HepG2 (cell line): ENCODE measurements at regions not wholly inside any gene's neighbourhood (a gene's known extent, or its start where the extent isn't known, plus 50 kb on each side); places are given as distances from the start of the nearest gene placed in this dataset.

Experiments used
- ATAC-seq: fragments of 200-7000 bp; cut with Tn5 transposase; 3 replicates; pipeline ENCODE4 v1.9.1; 2020; ENCODE audit warnings: mild to moderate bottlenecking, moderate library complexity
- BruUV-seq: library from RNA; stranded (reverse); fragments of 400-500 nt; replicated peaks from 2 replicates; lab custom pipeline; 2021; lab: Mats Ljungman, UMichigan
- CTCF ChIA-PET: fragments of 300-600 bp; formaldehyde crosslinking; extraction: SDS; loops from one replicate; lab custom pipeline; 2021; ENCODE audit warnings: low total read pairs, inconsistent platforms, low intra/inter-chr PET ratio; lab: Yijun Ruan, JAX
- POLR2A ChIA-PET: fragments of 350-600 bp; sonication (Branson Sonifier 250); formaldehyde crosslinking; loops from one replicate; lab custom pipeline; 2020; ENCODE audit warnings: antibody characterized with exemption, inconsistent platforms; lab: Yijun Ruan, JAX
- DNase-seq: peaks from one replicate; pipeline ENCODE4 v3.0.0-alpha.2; 2015; ENCODE audit warnings: low spot score
- FAIRE-seq: peaks from 3 replicates; lab custom pipeline; 2011; peaks lifted over from hg19 to GRCh38; lab: Jason Lieb, UNC
- H2AFZ ChIP-seq: one replicate; pipeline ENCODE4 v1.6.1; 2011; ENCODE audit warnings: low read length, inconsistent platforms
- H3K27ac ChIP-seq: fragments of 300-600 bp; 3 replicates; pipeline ENCODE4 v1.8.0; 2011; ENCODE audit warnings: mixed run types, mild to moderate bottlenecking, mixed read lengths, low read length, inconsistent platforms; ENCODE audit not compliant: insufficient read depth; ENCODE audit errors: extremely low read length
- H3K27me3 ChIP-seq, 2 experiments: fragments of 200-600 bp in 1 of 2; 2 replicates in 1 of 2; 3 replicates in 1 of 2; pipeline versions ENCODE4 v1.6.0 to v1.8.0; 2011; ENCODE audit warnings: low read length in 2 of 2, mild to moderate bottlenecking in 2 of 2, moderate library complexity in 2 of 2, inconsistent platforms in 1 of 2; ENCODE audit not compliant: insufficient read depth in 2 of 2, control insufficient read depth in 1 of 2
- H3K36me3 ChIP-seq, 2 experiments: fragments of 200-600 bp in 1 of 2; replicated peaks in 1 of 2; 2 replicates in 1 of 2; 3 replicates in 1 of 2; pipeline versions ENCODE4 v1.5.1 to v1.8.0; 2011; ENCODE audit warnings: low read length in 2 of 2, inconsistent platforms in 1 of 2; ENCODE audit not compliant: insufficient read depth in 2 of 2, control insufficient read depth in 1 of 2
- H3K4me1 ChIP-seq: 2 replicates; pipeline ENCODE4 v1.5.1; 2012; ENCODE audit warnings: low read length, inconsistent platforms; ENCODE audit not compliant: insufficient read depth
- H3K4me2 ChIP-seq: 2 replicates; pipeline ENCODE4 v1.6.0; 2011; ENCODE audit warnings: low read depth, low read length, inconsistent platforms
- H3K4me3 ChIP-seq, 3 experiments: fragments of 200-600 bp in 1 of 3; sonication (generic), shearing (Covaris generic) in 1 of 3; replicated peaks in 1 of 3; 2 replicates each; pipeline ENCODE4 v1.5.1; 2011 to 2016; ENCODE audit warnings: low read length in 3 of 3, inconsistent platforms in 2 of 3, low read depth in 2 of 3, mild to moderate bottlenecking in 2 of 3, control low read depth in 1 of 3, mixed read lengths in 1 of 3; ENCODE audit not compliant: insufficient read depth in 1 of 3
- H3K79me2 ChIP-seq: one replicate; pipeline ENCODE4 v1.6.1; 2011; ENCODE audit warnings: low read length, inconsistent platforms; ENCODE audit not compliant: insufficient read depth
- H3K9ac ChIP-seq: 2 replicates; pipeline ENCODE4 v1.6.0; 2011; ENCODE audit warnings: mild to moderate bottlenecking, low read depth, low read length, inconsistent platforms; ENCODE audit not compliant: insufficient read depth
- H3K9me3 ChIP-seq: 2 replicates; pipeline ENCODE4 v1.5.1; 2012; ENCODE audit warnings: mild to moderate bottlenecking, low read length
- H4K20me1 ChIP-seq: 2 replicates; pipeline ENCODE4 v1.6.0; 2011; ENCODE audit warnings: inconsistent platforms, mild to moderate bottlenecking, low read length, moderate library complexity; ENCODE audit not compliant: insufficient read depth
- CHD4 ChIP-seq: fragments of 200-600 bp; sonication (generic); IDR thresholded peaks from 2 replicates; pipeline ENCODE4 v1.7.0; 2017; ENCODE audit warnings: mild to moderate bottlenecking, low read length, borderline replicate concordance
- HOXA7 ChIP-seq: sonication (generic); formaldehyde crosslinking; IDR thresholded peaks from 2 replicates; pipeline ENCODE4 v1.8.1; 2022; ENCODE audit warnings: mild to moderate bottlenecking, missing genetic modification reagents, moderate library complexity
- NR1H2 ChIP-seq: sonication (generic); formaldehyde crosslinking; IDR thresholded peaks from 2 replicates; pipeline ENCODE4 v1.8.1; 2022; ENCODE audit warnings: low read depth, missing genetic modification reagents, borderline replicate concordance
- SAFB2 ChIP-seq: sonication (generic); formaldehyde crosslinking; IDR thresholded peaks from 2 replicates; pipeline ENCODE4 v1.5.1; 2020; ENCODE audit warnings: missing genetic modification reagents, low read depth, mild to moderate bottlenecking, borderline replicate concordance
- SMC3 ChIP-seq: IDR thresholded peaks from 2 replicates; pipeline ENCODE4 v1.6.1; 2011; ENCODE audit warnings: low read length, improper control_type of control experiment
- ZNF451 ChIP-seq: sonication (generic); formaldehyde crosslinking; IDR thresholded peaks from 2 replicates; pipeline ENCODE4 v1.5.0; 2020; ENCODE audit warnings: mild to moderate bottlenecking, missing genetic modification reagents
- ZNF547 ChIP-seq: sonication (generic); formaldehyde crosslinking; IDR thresholded peaks from 2 replicates; pipeline ENCODE4 v1.5.1; 2020; ENCODE audit warnings: mild to moderate bottlenecking, missing genetic modification reagents
- ZNF629 ChIP-seq: sonication (generic); formaldehyde crosslinking; conservative IDR thresholded peaks from 2 replicates; pipeline ENCODE4 v1.5.0; 2020; ENCODE audit warnings: missing genetic modification reagents
- WGBS: methylation state at CpG from one replicate; pipeline ENCODE4 v1.1.6; 2017; ENCODE audit warnings: low lambda C conversion rate; 5-methylcytosine and 5-hydroxymethylcytosine counted together
- in situ Hi-C: cut with HindIII; loops from 2 replicates; pipeline ENCODE4 v1.10.0; 2017; ENCODE audit warnings: low pct_unique_long_range_greater_than_20kb; ENCODE audit not compliant: extremely low pct_ligation_motif_present
- intact Hi-C: fragments of 100-400 bp; cut with micrococcal nuclease; formaldehyde crosslinking; loops from one replicate; pipeline ENCODE4 v1.10.0; 2022; ENCODE audit not compliant: unreplicated experiment
- TF ChIP-seq, protein P1 (sequence below): sonication (generic); formaldehyde crosslinking; IDR thresholded peaks from 2 replicates; pipeline ENCODE4 v1.4.0; 2020; ENCODE audit warnings: missing genetic modification reagents
- TF ChIP-seq, protein P2 (sequence below): sonication (generic); formaldehyde crosslinking; IDR thresholded peaks from 2 replicates; pipeline ENCODE4 v1.5.0; 2020; ENCODE audit warnings: missing genetic modification reagents

DNA sequence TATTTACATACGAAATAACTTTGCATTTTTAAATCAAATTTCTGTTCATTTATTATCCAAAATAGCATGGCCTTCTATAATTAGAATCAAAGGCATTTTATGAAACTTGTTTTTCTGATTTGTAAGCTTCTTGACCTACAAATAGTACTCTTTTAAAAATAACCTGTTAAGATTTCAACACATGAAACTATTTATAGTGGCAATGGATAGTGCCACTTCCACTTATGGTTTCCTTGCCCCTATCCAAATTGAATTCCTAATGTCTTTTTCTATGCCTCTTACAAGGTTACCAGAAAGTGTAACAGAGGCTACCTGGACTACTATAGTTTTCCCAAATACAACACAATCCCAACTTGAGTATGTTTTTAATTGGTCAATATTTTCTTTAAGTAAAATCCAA lies 263.5 kb downstream of the SEMA3D start:
- Histone ChIP-seq H3K4me3 (no peak overlapping the region), H3K4me1 (no peaks in the 10 kb centered on the region), H3K4me2 (no peak overlapping the region), H3K9me3 (peaks cover 18% of the 10 kb centered on the region; the same call in 1 of the 2 replicates), H3K36me3 (no peaks in the 10 kb centered on the region), H3K27ac (no peak overlapping the region), H3K79me2 (no peaks in the 10 kb centered on the region), H3K9ac (no peak overlapping the region), H3K27me3 (no peaks in the 10 kb centered on the region), H2AFZ (no peak overlapping the region), H4K20me1 (no peaks in the 10 kb centered on the region)
- in situ Hi-C loops (no loop called here), intact Hi-C loops (no loop called here)
- ATAC-seq (no peak), FAIRE-seq (no peak), DNase-seq (no peak)
- WGBS, result 0% methylated on average over 1 of the region's 1 CpG
- TF ChIP-seq ZNF547 (CRISPR knock-in tag) (no peak), SAFB2 (CRISPR knock-in tag) (no peak), ZNF451 (CRISPR knock-in tag) (no peak), SMC3 (no peak), HOXA7 (no peak), CHD4 (no peak), ZNF629 (CRISPR knock-in tag) (no peak), NR1H2 (CRISPR knock-in tag) (no peak)
- TF ChIP-seq, protein P1, sequence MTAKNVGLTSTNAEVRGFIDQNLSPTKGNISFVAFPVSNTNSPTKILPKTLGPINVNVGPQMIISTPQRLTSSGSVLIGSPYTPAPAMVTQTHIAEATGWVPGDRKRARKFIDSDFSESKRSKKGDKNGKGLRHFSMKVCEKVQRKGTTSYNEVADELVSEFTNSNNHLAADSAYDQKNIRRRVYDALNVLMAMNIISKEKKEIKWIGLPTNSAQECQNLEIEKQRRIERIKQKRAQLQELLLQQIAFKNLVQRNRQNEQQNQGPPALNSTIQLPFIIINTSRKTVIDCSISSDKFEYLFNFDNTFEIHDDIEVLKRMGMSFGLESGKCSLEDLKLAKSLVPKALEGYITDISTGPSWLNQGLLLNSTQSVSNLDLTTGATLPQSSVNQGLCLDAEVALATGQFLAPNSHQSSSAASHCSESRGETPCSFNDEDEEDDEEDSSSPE (CRISPR knock-in tag), result no peak
- TF ChIP-seq, protein P2, sequence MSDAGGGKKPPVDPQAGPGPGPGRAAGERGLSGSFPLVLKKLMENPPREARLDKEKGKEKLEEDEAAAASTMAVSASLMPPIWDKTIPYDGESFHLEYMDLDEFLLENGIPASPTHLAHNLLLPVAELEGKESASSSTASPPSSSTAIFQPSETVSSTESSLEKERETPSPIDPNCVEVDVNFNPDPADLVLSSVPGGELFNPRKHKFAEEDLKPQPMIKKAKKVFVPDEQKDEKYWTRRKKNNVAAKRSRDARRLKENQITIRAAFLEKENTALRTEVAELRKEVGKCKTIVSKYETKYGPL (CRISPR knock-in tag), result no peak
- ChIA-PET POLR2A (no interaction called here), CTCF (no interaction called here)
- no TSS peak for BruUV-seq
